ENCODE measurements at regions not wholly inside any gene's neighbourhood (a gene's known extent, or its start where the extent isn't known, plus 50 kb on each side); places are given as distances from the start of the nearest gene placed in this dataset.

GRCh38 chr2:39913648-39914461, 134.8 kb upstream of the THUMPD2 start:
- H3K27me3 ChIP-seq (replicated peaks in 1 of 4; ENCODE audit: control extremely low read depth in 1 of 4, control insufficient read depth in 3 of 4, insufficient read depth in 4 of 4, low read length in 3 of 4) = no peaks in the 10 kb centered on the region
- DNase-seq (peak; percentile 53), ATAC-seq (ENCODE audit: low read depth) (peak; percentile 36)
- ChIA-PET CTCF (interaction anchor here (0.8 to 4.3 kb wide), 18 partner anchors 9 to 1871 kb away, joined by 3 to 74 read pairs (median 4); no protein-coding TSS in a partner anchor), POLR2A (no interaction called here)
- intact Hi-C loops (cut with micrococcal nuclease) = loop anchor here (2.0 kb wide), 1 partner anchor 1785 kb away; no protein-coding TSS in a partner anchor
- H3K9me3 ChIP-seq (ENCODE audit: control extremely low read depth in 1 of 3, control insufficient read depth in 2 of 3, insufficient read depth in 1 of 3, low read length in 2 of 3) = no peaks in the 10 kb centered on the region
- WGBS (ENCODE audit: insufficient coverage) = no CpG with 5 or more reads among the region's 5 CpGs
- H2AFZ ChIP-seq (ENCODE audit: insufficient read depth, low read depth, low read length, poor library complexity, severe bottlenecking) = peak overlapping the region; percentile 4
- no peaks in the 10 kb centered on the region for H3K36me3 ChIP-seq (replicated peaks in 1 of 2; ENCODE audit: control extremely low read depth in 1 of 2, control insufficient read depth in 1 of 2, extremely low read depth in 1 of 2, insufficient read depth in 2 of 2, low read length in 1 of 2)
- H3K4me2 ChIP-seq (replicated peaks; ENCODE audit: low read depth, low read length, poor library complexity, severe bottlenecking) = no peak overlapping the region
- no peak overlapping the region for H3K27ac Mint-ChIP-seq
- H3K9ac ChIP-seq (ENCODE audit: low read length) = no peak overlapping the region
- H3K79me2 ChIP-seq (ENCODE audit: control insufficient read depth, insufficient read depth, low read length) = no peaks in the 10 kb centered on the region
- H3K4me1 ChIP-seq (ENCODE audit: control insufficient read depth in 2 of 2, insufficient read depth in 2 of 2, low read length in 2 of 2) = no peaks in the 10 kb centered on the region
- no peak overlapping the region for H3K4me3 ChIP-seq (ENCODE audit: control extremely low read depth in 1 of 5, extremely low read depth in 1 of 5, insufficient read depth in 1 of 5, low read depth in 2 of 5, low read length in 4 of 5)
- H3K27me3 Mint-ChIP-seq = no peaks in the 10 kb centered on the region
- no peaks in the 10 kb centered on the region for H4K20me1 ChIP-seq (ENCODE audit: control insufficient read depth, insufficient read depth, low read length, poor library complexity, severe bottlenecking)
- no peak overlapping the region for H3K4me3 Mint-ChIP-seq
- peak; percentile 85 for TF ChIP-seq CTCF (IDR thresholded peaks at IDR 0.05)
- no peak for TF ChIP-seq EZH2 (IDR thresholded peaks at IDR 0.05; ENCODE audit: borderline replicate concordance, insufficient read depth, low read depth, low read length, poor library complexity, severe bottlenecking)
- no peaks in the 10 kb centered on the region for H3K9me3 Mint-ChIP-seq (ENCODE audit: insufficient read depth)
- H3K4me1 Mint-ChIP-seq = no peaks in the 10 kb centered on the region
- no peak overlapping the region for H3K27ac ChIP-seq (ENCODE audit: low read length in 2 of 2)

- no peak for TF ChIP-seq EZH2 (IDR thresholded peaks at IDR 0.05; ENCODE audit: borderline replicate concordance, insufficient read depth, low read depth, low read length, poor library complexity, severe bottlenecking)
- TF ChIP-seq CTCF (IDR thresholded peaks at IDR 0.05) = no peak
- no peaks in the 10 kb centered on the region for H3K9me3 ChIP-seq (ENCODE audit: control extremely low read depth in 1 of 3, control insufficient read depth in 2 of 3, insufficient read depth in 1 of 3, low read length in 2 of 3)
- no peaks in the 10 kb centered on the region for H3K9me3 Mint-ChIP-seq (ENCODE audit: insufficient read depth)
- no peaks in the 10 kb centered on the region for H3K27me3 Mint-ChIP-seq
- no peak for DNase-seq
- no peak overlapping the region for H3K4me2 ChIP-seq (replicated peaks; ENCODE audit: low read depth, low read length, poor library complexity, severe bottlenecking)
- no peak overlapping the region for H3K27ac ChIP-seq (ENCODE audit: low read length in 2 of 2)
- no peak overlapping the region for H3K4me3 ChIP-seq (ENCODE audit: control extremely low read depth in 1 of 5, extremely low read depth in 1 of 5, insufficient read depth in 1 of 5, low read depth in 2 of 5, low read length in 4 of 5)
- ChIA-PET POLR2A (no interaction called here), CTCF (interaction anchor here (1.5 kb wide), 1 partner anchor 13 kb away, joined by 4 read pairs; no protein-coding TSS in a partner anchor)
- H3K27me3 ChIP-seq (replicated peaks in 1 of 4; ENCODE audit: control extremely low read depth in 1 of 4, control insufficient read depth in 3 of 4, insufficient read depth in 4 of 4, low read length in 3 of 4) = no peaks in the 10 kb centered on the region
- H3K9ac ChIP-seq (ENCODE audit: low read length) = no peak overlapping the region
- H3K36me3 ChIP-seq (replicated peaks in 1 of 2; ENCODE audit: control extremely low read depth in 1 of 2, control insufficient read depth in 1 of 2, extremely low read depth in 1 of 2, insufficient read depth in 2 of 2, low read length in 1 of 2) = no peaks in the 10 kb centered on the region
- no peaks in the 10 kb centered on the region for H3K4me1 Mint-ChIP-seq
- no peaks in the 10 kb centered on the region for H4K20me1 ChIP-seq (ENCODE audit: control insufficient read depth, insufficient read depth, low read length, poor library complexity, severe bottlenecking)
- H2AFZ ChIP-seq (ENCODE audit: insufficient read depth, low read depth, low read length, poor library complexity, severe bottlenecking) = no peak overlapping the region
- no peak overlapping the region for H3K4me3 Mint-ChIP-seq
- H3K27ac Mint-ChIP-seq = no peak overlapping the region
- H3K4me1 ChIP-seq (ENCODE audit: control insufficient read depth in 2 of 2, insufficient read depth in 2 of 2, low read length in 2 of 2) = no peaks in the 10 kb centered on the region
- intact Hi-C loops (cut with micrococcal nuclease) = no loop called here
- no peaks in the 10 kb centered on the region for H3K79me2 ChIP-seq (ENCODE audit: control insufficient read depth, insufficient read depth, low read length)
- no peak for ATAC-seq (ENCODE audit: low read depth)
These were observed 123.0 kb upstream of the THUMPD2 start for GRCh38 chr2:39902103-39902502.

All from B cell (primary cell).